Esophagus muscularis mucosa (tissue), 4 donors: ENCODE measurements at regions not wholly inside any gene's neighbourhood (a gene's known extent, or its start where the extent isn't known, plus 50 kb on each side); places are given as distances from the start of the nearest gene placed in this dataset.

ENCODE experiments used
- DNase-seq: peaks from one replicate; pipeline ENCODE4 v3.0.0-alpha.2; 2017; ENCODE audit errors: extremely low spot score
- H3K27ac ChIP-seq, 4 donors: fragments of 200-600 bp; sonication (generic); replicated peaks in 1 of 4; 1 replicate in 3 of 4; 2 replicates in 1 of 4; pipeline ENCODE4 v1.5.1; 2016 to 2019; ENCODE audit warnings: mild to moderate bottlenecking in 1 of 4
- H3K27me3 ChIP-seq, 4 donors: fragments of 200-600 bp; sonication (generic); one replicate each; pipeline versions ENCODE4 v1.5.1 to v1.6.0; 2016 to 2019
- H3K36me3 ChIP-seq, 4 donors: fragments of 200-600 bp; sonication (generic); one replicate each; pipeline ENCODE4 v1.5.1; 2016 to 2019
- H3K4me1 ChIP-seq, 4 donors: fragments of 200-600 bp; sonication (generic); one replicate each; pipeline ENCODE4 v1.5.1; 2016 to 2019
- H3K4me3 ChIP-seq, 4 donors: fragments of 200-600 bp; sonication (generic); 1 replicate in 2 of 4; 2 replicates in 2 of 4; pipeline ENCODE4 v1.5.1; 2016 to 2019; ENCODE audit warnings: mild to moderate bottlenecking in 4 of 4, moderate library complexity in 1 of 4
- H3K9me3 ChIP-seq, 4 donors: fragments of 200-600 bp; sonication (generic); 1 replicate in 3 of 4; 2 replicates in 1 of 4; pipeline ENCODE4 v1.5.1; 2016 to 2019
- CTCF ChIP-seq, 3 experiments: fragments of 200-600 bp in 2 of 3; fragments of 450-650 bp in 1 of 3; sonication (generic) in 2 of 3; IDR thresholded peaks; one replicate each; pipeline ENCODE4 v1.5.1; 2017 to 2019; ENCODE audit warnings: antibody characterized with exemption in 3 of 3, mild to moderate bottlenecking in 2 of 3, moderate library complexity in 1 of 3
- EP300 ChIP-seq: sonication (generic); formaldehyde crosslinking; IDR thresholded peaks from one replicate; pipeline ENCODE4 v1.6.1; 2017; ENCODE audit warnings: antibody characterized with exemption
- POLR2A ChIP-seq: fragments of 450-650 bp; IDR thresholded peaks from one replicate; pipeline ENCODE4 v1.6.1; 2017; ENCODE audit warnings: antibody characterized with exemption, moderate library complexity, mild to moderate bottlenecking, low read depth
- POLR2AphosphoS5 ChIP-seq, 2 donors: sonication (generic); formaldehyde crosslinking; IDR thresholded peaks; one replicate each; pipeline ENCODE4 v1.6.1; 2017; ENCODE audit warnings: antibody characterized with exemption in 2 of 2
- WGBS: methylation state at CpG from one replicate; pipeline ENCODE4 v1.1.5; 2018; 5-methylcytosine and 5-hydroxymethylcytosine counted together
- intact Hi-C: fragments of 100-400 bp; cut with DNase I; formaldehyde crosslinking; loops from one replicate; pipeline ENCODE4 v1.15.1; 2023

DNA sequence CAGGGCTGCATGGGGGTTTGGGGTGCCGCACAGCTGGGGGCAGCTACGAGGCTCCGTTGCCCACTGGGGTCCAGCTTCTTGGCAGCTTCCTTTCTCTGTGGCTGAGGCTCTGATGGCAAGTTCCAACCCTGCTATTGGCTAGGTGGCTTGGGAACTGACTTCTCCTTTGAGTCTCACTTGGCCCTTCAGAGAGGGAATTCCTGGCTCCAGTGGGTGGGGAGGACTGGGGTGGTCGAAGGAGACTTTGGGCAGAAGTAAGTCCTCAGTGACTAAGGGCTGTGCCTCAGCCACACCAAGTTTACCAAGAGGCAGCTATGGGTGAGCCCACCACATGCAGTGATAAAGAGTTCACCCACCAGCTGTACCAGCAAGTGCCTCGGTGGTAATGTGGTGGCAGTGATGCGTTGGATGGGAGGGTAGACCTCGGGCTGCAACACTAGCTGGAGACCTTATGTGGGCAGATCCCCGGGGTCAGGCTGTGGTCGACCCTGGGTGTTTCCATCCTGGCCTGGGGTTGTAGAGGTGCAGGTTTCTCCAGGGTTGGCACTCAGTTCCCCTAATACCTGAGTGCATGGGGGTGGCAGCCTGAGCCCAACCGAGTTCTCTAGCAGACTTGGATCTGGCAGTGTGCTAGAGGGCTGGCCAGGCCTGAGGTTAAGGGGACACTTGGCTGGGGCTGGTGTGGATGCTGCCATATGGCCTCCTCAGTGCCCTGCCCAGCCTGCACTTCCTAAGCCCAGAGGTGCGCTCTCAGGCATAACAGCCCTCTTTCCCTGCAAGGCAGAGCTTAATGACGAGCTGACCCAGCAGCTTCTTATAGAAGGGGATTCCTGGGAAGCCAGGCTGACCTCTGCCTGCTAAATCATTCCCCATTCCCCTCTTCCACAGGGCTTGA is 197.0 kb upstream of the CADM1 start:
- Histone ChIP-seq H3K27me3 (no peaks in the 10 kb centered on the region), H3K4me1 (peaks cover 17 to 38% (median 30%) of the 10 kb centered on the region in 4 donors), H3K27ac (no peak overlapping the region), H3K4me3 (no peak overlapping the region), H3K36me3 (no peaks in the 10 kb centered on the region), H3K9me3 (no peaks in the 10 kb centered on the region)
- DNase-seq: no peak
- intact Hi-C loops: no loop called here
- 70% methylated on average over 9 of the region's 12 CpGs for WGBS
- TF ChIP-seq POLR2AphosphoS5 (IDR thresholded peaks at IDR 0.05) (no peak), CTCF (IDR thresholded peaks at IDR 0.05) (no peak), POLR2A (no peak), EP300 (no peak)

- TF ChIP-seq EP300 (no peak), POLR2A (no peak), CTCF (IDR thresholded peaks at IDR 0.05) (no peak), POLR2AphosphoS5 (IDR thresholded peaks at IDR 0.05) (no peak)
- Histone ChIP-seq H3K4me1 (peaks cover 18 to 44% (median 32%) of the 10 kb centered on the region in 4 donors), H3K9me3 (no peaks in the 10 kb centered on the region), H3K27ac (peak overlapping the region in 3 of 4 donors; percentile 53 to 63 (median 60)), H3K27me3 (no peaks in the 10 kb centered on the region), H3K4me3 (no peak overlapping the region), H3K36me3 (no peaks in the 10 kb centered on the region)
- no peak for DNase-seq
- WGBS: 63% methylated on average over 4 of the region's 4 CpGs
- intact Hi-C loops: no loop called here
Observed at GRCh38 chr11:115700496-115700895, 196.3 kb upstream of the CADM1 start.

DNA sequence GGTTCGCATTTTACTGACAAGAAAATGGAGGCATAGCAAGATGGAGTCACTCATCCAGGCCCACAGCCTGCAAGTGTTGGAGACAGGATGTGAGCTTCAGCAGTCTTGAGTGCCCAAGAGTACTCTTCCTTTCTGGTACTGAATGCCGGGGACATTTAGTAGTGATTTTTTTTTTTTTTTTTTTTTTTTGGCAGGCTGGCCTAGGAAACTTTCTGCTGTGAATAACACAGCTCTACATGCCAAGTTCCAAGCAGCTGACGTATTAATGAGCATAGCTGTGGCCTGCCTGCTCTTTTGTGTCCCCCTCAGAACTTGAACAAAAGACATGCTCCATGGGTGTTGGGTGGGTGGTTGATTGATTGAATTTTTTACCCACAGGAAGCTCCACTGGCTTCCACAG is 195.5 kb upstream of the CADM1 start:
- H3K27ac ChIP-seq: peak overlapping the region; percentile 44 to 64 (median 58)
- TF ChIP-seq POLR2A (no peak), CTCF (IDR thresholded peaks at IDR 0.05) (no peak), POLR2AphosphoS5 (IDR thresholded peaks at IDR 0.05) (peak; percentile 14 to 52), EP300 (no peak)
- H3K27me3 ChIP-seq: no peaks in the 10 kb centered on the region
- intact Hi-C loops: loop anchor here (10.0 kb wide), 2 partner anchors 195 to 365 kb away; partner anchors contain the start of gene CADM1
- H3K36me3 ChIP-seq: no peaks in the 10 kb centered on the region
- no peak for DNase-seq
- no peak overlapping the region for H3K4me3 ChIP-seq
- no peaks in the 10 kb centered on the region for H3K9me3 ChIP-seq
- 26% methylated on average over 3 of the region's 3 CpGs for WGBS
- peaks cover 18 to 44% (median 32%) of the 10 kb centered on the region in 4 donors for H3K4me1 ChIP-seq

DNA sequence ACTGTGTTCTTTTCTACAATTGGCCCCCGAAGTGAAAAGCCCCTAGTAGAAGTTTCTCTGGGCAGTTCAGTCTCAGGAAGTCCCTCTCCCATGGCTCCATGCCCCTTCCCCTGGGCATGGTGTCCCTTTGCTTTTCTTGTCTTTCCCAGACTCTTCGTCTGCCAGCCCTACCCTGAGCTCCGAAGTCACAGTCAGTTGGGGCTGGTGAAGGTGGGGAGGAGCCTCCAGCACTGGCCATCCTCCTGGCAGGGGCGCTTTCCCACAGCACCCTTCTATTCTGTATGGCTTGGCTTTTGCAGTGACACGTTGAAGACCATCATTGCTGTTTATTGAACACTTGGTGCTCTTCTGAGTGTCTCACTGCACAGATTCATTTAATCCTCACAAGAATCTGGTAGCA is 195.1 kb upstream of the CADM1 start:
- H3K4me3 ChIP-seq: no peak overlapping the region
- intact Hi-C loops: loop anchor here (10.0 kb wide), 2 partner anchors 195 to 365 kb away; partner anchors contain the start of gene CADM1
- H3K4me1 ChIP-seq: peaks cover 18 to 44% (median 32%) of the 10 kb centered on the region in 4 donors
- H3K27me3 ChIP-seq: no peaks in the 10 kb centered on the region
- H3K9me3 ChIP-seq: no peaks in the 10 kb centered on the region
- no peak for DNase-seq
- 80% methylated on average over 5 of the region's 5 CpGs for WGBS
- H3K27ac ChIP-seq: peak overlapping the region; percentile 41 to 64 (median 54)
- TF ChIP-seq CTCF (IDR thresholded peaks at IDR 0.05): no peak
- no peak for TF ChIP-seq POLR2A
- TF ChIP-seq POLR2AphosphoS5 (IDR thresholded peaks at IDR 0.05): no peak
- no peak for TF ChIP-seq EP300
- H3K36me3 ChIP-seq: no peaks in the 10 kb centered on the region
